GM12878 (cell line): ENCODE measurements at regions not wholly inside any gene's neighbourhood (a gene's known extent, or its start where the extent isn't known, plus 50 kb on each side); places are given as distances from the start of the nearest gene placed in this dataset.

ENCODE experiments used
- ASH2L ChIP-seq: fragments of 300-600, 200-600 bp; sonication (generic); IDR thresholded peaks from 2 replicates; pipeline ENCODE4 v1.6.1; 2017; ENCODE audit warnings: low read depth, mild to moderate bottlenecking, borderline replicate concordance
- BCLAF1 ChIP-seq: fragments of 450-650 bp; IDR thresholded peaks from 2 replicates; pipeline ENCODE4 v1.6.1; 2017; ENCODE audit warnings: antibody characterized with exemption, mild to moderate bottlenecking, moderate library complexity
- CREB1 ChIP-seq: IDR thresholded peaks from 2 replicates; pipeline ENCODE4 v1.6.1; 2012; ENCODE audit warnings: low read depth, mild to moderate bottlenecking, inconsistent platforms
- CREM ChIP-seq: IDR thresholded peaks from 2 replicates; pipeline ENCODE4 v1.6.1; 2014; ENCODE audit warnings: antibody characterized with exemption, low read depth
- CUX1 ChIP-seq: IDR thresholded peaks from 2 replicates; pipeline ENCODE4 v1.6.1; 2012; ENCODE audit warnings: improper control_type of control experiment, low read depth, low read length; ENCODE audit not compliant: insufficient replicate concordance
- IKZF2 ChIP-seq, 2 experiments: fragments of 450-650 bp; IDR thresholded peaks; 2 replicates each; pipeline ENCODE4 v1.6.1; 2017; ENCODE audit warnings: mild to moderate bottlenecking in 2 of 2, moderate library complexity in 2 of 2
- NBN ChIP-seq: fragments of 450-650 bp; IDR thresholded peaks from 2 replicates; pipeline ENCODE4 v1.6.1; 2016
- NFXL1 ChIP-seq: fragments of 450-650 bp; IDR thresholded peaks from 2 replicates; pipeline ENCODE4 v1.6.1; 2017; ENCODE audit warnings: antibody characterized with exemption, mild to moderate bottlenecking, borderline replicate concordance
- NKRF ChIP-seq: fragments of 450-650 bp; conservative IDR thresholded peaks from 2 replicates; pipeline ENCODE4 v1.6.1; 2017; ENCODE audit warnings: mild to moderate bottlenecking, moderate library complexity
- NR2C2 ChIP-seq: IDR thresholded peaks from 2 replicates; pipeline ENCODE4 v1.6.1; 2011; ENCODE audit warnings: borderline replicate concordance, low read depth; ENCODE audit not compliant: control insufficient read depth, insufficient read length
- POLR2A ChIP-seq: IDR thresholded peaks from 2 replicates; pipeline ENCODE4 v1.6.1; 2011; ENCODE audit warnings: low read depth, mild to moderate bottlenecking, low read length
- RAD21 ChIP-seq: IDR thresholded peaks from 2 replicates; pipeline ENCODE4 v1.6.1; 2011; ENCODE audit warnings: mild to moderate bottlenecking, low read depth, low read length, moderate library complexity; ENCODE audit not compliant: insufficient read depth
- SMARCA5 ChIP-seq: fragments of 450-650 bp; IDR thresholded peaks from 2 replicates; pipeline ENCODE4 v1.6.1; 2017; ENCODE audit warnings: mild to moderate bottlenecking
- ZBED1 ChIP-seq: IDR thresholded peaks from 2 replicates; pipeline ENCODE4 v1.6.1; 2016; ENCODE audit warnings: borderline replicate concordance
- ZSCAN29 ChIP-seq: fragments of 450-650 bp; IDR thresholded peaks from 2 replicates; pipeline ENCODE4 v1.6.1; 2017; ENCODE audit warnings: mild to moderate bottlenecking, moderate library complexity
- TF ChIP-seq, protein P1 (sequence below): fragments of 450-650 bp; IDR thresholded peaks from 2 replicates; pipeline ENCODE4 v1.6.1; 2017; ENCODE audit warnings: mild to moderate bottlenecking, moderate library complexity

DNA sequence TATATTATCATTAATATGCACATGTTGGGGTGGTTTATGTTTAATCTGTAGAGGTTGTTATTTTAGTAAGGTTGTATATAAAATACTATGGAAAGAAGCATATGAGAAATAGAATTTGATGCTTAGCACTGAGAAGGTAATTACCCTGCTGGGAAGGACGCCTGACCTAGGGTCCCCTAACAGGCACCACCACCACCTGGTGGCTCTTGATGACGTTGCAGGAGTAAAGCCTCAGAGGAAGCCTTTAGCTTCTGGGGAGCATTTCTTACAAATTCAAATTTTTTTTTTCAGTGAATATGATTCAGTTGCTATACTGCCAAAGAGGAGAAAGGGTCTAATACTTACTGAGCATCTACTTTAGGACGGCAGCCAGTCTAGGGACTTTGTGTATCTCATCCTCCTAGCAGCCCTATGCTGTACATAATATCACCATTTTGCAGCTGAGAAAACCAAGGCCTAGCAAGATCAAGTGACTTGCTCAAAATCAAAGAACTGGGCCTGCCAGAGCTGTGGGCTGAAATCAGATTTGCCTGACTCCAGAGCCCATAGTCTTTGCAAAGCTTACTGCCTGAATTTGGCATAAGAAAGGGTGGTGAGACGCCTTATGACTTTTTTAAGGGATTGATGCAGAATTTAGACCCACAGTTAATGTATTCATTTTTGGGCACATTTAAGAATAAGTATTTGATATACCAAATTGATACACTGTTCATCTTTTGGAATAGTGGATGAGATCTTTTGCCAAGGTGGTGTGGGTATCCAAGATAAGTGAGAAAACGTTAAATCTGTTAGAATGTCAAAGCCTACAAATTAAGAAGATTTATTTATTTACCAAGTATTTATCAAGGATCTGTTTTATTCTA lies 78.8 kb upstream of the GAREM1 start (continued):
- TF ChIP-seq, protein P1, sequence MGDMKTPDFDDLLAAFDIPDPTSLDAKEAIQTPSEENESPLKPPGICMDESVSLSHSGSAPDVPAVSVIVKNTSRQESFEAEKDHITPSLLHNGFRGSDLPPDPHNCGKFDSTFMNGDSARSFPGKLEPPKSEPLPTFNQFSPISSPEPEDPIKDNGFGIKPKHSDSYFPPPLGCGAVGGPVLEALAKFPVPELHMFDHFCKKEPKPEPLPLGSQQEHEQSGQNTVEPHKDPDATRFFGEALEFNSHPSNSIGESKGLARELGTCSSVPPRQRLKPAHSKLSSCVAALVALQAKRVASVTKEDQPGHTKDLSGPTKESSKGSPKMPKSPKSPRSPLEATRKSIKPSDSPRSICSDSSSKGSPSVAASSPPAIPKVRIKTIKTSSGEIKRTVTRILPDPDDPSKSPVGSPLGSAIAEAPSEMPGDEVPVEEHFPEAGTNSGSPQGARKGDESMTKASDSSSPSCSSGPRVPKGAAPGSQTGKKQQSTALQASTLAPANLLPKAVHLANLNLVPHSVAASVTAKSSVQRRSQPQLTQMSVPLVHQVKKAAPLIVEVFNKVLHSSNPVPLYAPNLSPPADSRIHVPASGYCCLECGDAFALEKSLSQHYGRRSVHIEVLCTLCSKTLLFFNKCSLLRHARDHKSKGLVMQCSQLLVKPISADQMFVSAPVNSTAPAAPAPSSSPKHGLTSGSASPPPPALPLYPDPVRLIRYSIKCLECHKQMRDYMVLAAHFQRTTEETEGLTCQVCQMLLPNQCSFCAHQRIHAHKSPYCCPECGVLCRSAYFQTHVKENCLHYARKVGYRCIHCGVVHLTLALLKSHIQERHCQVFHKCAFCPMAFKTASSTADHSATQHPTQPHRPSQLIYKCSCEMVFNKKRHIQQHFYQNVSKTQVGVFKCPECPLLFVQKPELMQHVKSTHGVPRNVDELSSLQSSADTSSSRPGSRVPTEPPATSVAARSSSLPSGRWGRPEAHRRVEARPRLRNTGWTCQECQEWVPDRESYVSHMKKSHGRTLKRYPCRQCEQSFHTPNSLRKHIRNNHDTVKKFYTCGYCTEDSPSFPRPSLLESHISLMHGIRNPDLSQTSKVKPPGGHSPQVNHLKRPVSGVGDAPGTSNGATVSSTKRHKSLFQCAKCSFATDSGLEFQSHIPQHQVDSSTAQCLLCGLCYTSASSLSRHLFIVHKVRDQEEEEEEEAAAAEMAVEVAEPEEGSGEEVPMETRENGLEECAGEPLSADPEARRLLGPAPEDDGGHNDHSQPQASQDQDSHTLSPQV, result no peak
- peak; percentile 32; the same call in 1 of the 2 replicates for TF ChIP-seq CREB1
- TF ChIP-seq CREM, result peak; percentile 71
- no peak for TF ChIP-seq ASH2L
- TF ChIP-seq ZSCAN29, result no peak
- TF ChIP-seq NR2C2, result no peak
- no peak for TF ChIP-seq CUX1
- TF ChIP-seq BCLAF1, result no peak
- TF ChIP-seq IKZF2 (IDR thresholded peaks at IDR 0.05), result no peak
- no peak for TF ChIP-seq NBN
- TF ChIP-seq NKRF, result no peak
- TF ChIP-seq ZBED1, result no peak
- no peak for TF ChIP-seq SMARCA5
- TF ChIP-seq RAD21, result peak; percentile 72
- no peak for TF ChIP-seq POLR2A
- TF ChIP-seq NFXL1, result no peak
